K562 (cell line): ENCODE measurements at regions not wholly inside any gene's neighbourhood (a gene's known extent, or its start where the extent isn't known, plus 50 kb on each side); places are given as distances from the start of the nearest gene placed in this dataset.

Experiments
- CTCF ChIP-seq, 3 experiments: IDR thresholded peaks in 2 of 3; conservative IDR thresholded peaks in 1 of 3; 2 replicates each; pipeline ENCODE4 v1.5.1; 2011 to 2012; ENCODE audit warnings: low read length in 3 of 3, mild to moderate bottlenecking in 3 of 3, control low read depth in 2 of 3, improper control_type of control experiment in 1 of 3, inconsistent platforms in 1 of 3, low read depth in 1 of 3, mixed read lengths in 1 of 3, moderate library complexity in 1 of 3; ENCODE audit not compliant: insufficient read depth in 2 of 3
- MEIS2 ChIP-seq: fragments of 450-650 bp; IDR thresholded peaks from 2 replicates; pipeline ENCODE4 v1.6.1; 2014; ENCODE audit warnings: mild to moderate bottlenecking; ENCODE audit not compliant: partially characterized antibody
- STAT6 ChIP-seq: sonication (generic); formaldehyde crosslinking; IDR thresholded peaks from 2 replicates; pipeline ENCODE4 v1.8.1; 2023; ENCODE audit warnings: mild to moderate bottlenecking, missing genetic modification reagents
- TF ChIP-seq, protein P1 (sequence below): sonication (generic); formaldehyde crosslinking; IDR thresholded peaks from 2 replicates; pipeline ENCODE4 v1.8.1; 2022; ENCODE audit warnings: missing genetic modification reagents
- TF ChIP-seq, protein P2 (sequence below): fragments of 450-650 bp; IDR thresholded peaks from 2 replicates; pipeline ENCODE4 v1.6.1; 2016; ENCODE audit warnings: borderline replicate concordance

DNA sequence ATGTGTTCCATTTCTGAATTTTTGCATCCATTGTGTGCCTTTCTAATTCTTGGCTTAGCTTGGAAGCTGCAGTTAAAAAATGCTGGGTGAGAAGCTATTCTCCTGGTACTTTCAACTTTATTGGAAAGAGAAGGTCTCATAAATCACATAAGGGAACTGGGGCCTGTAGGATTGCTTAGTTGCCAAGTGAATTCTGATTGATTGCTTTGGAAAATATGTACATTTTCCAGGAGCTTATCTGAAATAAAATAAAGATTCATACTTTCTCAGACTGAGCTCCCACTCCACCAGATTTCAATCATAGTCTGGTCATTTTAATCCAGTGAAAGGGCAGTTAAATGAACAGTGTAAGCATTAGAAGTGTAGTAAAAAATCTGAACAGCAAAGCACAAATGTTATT is 50.0 kb upstream of the PRICKLE1 start:
- TF ChIP-seq, protein P1, sequence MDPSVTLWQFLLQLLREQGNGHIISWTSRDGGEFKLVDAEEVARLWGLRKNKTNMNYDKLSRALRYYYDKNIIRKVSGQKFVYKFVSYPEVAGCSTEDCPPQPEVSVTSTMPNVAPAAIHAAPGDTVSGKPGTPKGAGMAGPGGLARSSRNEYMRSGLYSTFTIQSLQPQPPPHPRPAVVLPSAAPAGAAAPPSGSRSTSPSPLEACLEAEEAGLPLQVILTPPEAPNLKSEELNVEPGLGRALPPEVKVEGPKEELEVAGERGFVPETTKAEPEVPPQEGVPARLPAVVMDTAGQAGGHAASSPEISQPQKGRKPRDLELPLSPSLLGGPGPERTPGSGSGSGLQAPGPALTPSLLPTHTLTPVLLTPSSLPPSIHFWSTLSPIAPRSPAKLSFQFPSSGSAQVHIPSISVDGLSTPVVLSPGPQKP (CRISPR knock-in tag): no peak
- TF ChIP-seq CTCF (IDR thresholded peaks at IDR 0.05 in 2 of 3, conservative IDR thresholded peaks at IDR 0.05 in 1 of 3; ENCODE audit: insufficient read depth in 2 of 3, low read depth in 1 of 3, low read length in 3 of 3): no peak
- TF ChIP-seq, protein P2, sequence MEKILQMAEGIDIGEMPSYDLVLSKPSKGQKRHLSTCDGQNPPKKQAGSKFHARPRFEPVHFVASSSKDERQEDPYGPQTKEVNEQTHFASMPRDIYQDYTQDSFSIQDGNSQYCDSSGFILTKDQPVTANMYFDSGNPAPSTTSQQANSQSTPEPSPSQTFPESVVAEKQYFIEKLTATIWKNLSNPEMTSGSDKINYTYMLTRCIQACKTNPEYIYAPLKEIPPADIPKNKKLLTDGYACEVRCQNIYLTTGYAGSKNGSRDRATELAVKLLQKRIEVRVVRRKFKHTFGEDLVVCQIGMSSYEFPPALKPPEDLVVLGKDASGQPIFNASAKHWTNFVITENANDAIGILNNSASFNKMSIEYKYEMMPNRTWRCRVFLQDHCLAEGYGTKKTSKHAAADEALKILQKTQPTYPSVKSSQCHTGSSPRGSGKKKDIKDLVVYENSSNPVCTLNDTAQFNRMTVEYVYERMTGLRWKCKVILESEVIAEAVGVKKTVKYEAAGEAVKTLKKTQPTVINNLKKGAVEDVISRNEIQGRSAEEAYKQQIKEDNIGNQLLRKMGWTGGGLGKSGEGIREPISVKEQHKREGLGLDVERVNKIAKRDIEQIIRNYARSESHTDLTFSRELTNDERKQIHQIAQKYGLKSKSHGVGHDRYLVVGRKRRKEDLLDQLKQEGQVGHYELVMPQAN: no peak
- no peak for TF ChIP-seq MEIS2
- no peak for TF ChIP-seq STAT6 (CRISPR knock-in tag)
